ENCODE measurements at regions not wholly inside any gene's neighbourhood (a gene's known extent, or its start where the extent isn't known, plus 50 kb on each side); places are given as distances from the start of the nearest gene placed in this dataset.

DNA sequence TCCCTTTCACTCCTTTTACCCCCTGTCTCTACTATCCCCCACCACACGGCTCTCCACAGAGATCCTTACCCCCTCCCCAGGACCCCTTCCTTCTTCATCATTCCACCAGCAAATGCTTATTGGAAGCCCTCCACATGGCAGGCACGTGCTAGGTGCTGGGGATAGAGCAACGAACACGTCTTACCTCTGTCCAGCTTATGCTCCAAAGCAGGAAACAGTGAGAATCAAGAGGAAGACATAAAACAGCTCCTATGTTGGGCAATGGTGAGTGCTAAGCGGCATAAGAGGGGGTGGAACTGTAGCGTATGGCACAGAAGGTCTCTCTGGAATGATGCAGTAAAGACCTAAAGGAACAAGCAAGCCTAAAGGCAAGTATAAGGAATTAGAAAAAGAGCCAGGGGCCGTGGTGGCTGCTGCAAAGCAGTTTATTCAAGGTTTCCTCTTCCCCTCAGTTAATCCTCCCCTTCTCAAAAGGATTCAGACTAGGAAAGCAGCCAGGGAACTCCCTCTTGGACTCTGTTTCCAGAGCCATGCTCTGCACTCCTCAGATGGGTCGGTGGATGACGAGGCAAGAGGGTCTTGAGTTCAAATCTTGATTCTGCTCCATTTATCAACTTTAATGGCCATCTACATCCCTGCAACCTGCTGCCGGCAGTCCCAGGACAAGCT is 289.4 kb downstream of the FOXO1 start:
- TF ChIP-seq, protein P1, sequence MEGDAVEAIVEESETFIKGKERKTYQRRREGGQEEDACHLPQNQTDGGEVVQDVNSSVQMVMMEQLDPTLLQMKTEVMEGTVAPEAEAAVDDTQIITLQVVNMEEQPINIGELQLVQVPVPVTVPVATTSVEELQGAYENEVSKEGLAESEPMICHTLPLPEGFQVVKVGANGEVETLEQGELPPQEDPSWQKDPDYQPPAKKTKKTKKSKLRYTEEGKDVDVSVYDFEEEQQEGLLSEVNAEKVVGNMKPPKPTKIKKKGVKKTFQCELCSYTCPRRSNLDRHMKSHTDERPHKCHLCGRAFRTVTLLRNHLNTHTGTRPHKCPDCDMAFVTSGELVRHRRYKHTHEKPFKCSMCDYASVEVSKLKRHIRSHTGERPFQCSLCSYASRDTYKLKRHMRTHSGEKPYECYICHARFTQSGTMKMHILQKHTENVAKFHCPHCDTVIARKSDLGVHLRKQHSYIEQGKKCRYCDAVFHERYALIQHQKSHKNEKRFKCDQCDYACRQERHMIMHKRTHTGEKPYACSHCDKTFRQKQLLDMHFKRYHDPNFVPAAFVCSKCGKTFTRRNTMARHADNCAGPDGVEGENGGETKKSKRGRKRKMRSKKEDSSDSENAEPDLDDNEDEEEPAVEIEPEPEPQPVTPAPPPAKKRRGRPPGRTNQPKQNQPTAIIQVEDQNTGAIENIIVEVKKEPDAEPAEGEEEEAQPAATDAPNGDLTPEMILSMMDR (conservative IDR thresholded peaks at IDR 0.05 in 1 of 2, IDR thresholded peaks at IDR 0.05 in 1 of 2; ENCODE audit: low read depth in 1 of 2, low read length in 2 of 2), result no peak
- no peak for TF ChIP-seq EZH2 (IDR thresholded peaks at IDR 0.05; ENCODE audit: low read length, missing control alignments)

Data from fibroblast of lung (primary cell).